GM11168 (cell line): ENCODE measurements at regions not wholly inside any gene's neighbourhood (a gene's known extent, or its start where the extent isn't known, plus 50 kb on each side); places are given as distances from the start of the nearest gene placed in this dataset.
"Not testable (repeated sequence)": the region's sequence is repeated elsewhere in the genome, so short reads cannot be mapped to it uniquely, and the experiment has no call there.

Experiments
- in situ Hi-C: fragments of 300-500 bp; cut with MboI; formaldehyde crosslinking; loops from one replicate; pipeline ENCODE4 v1.12.0; 2022; ENCODE audit warnings: low sequenced_read_pairs; ENCODE audit not compliant: unreplicated experiment

DNA sequence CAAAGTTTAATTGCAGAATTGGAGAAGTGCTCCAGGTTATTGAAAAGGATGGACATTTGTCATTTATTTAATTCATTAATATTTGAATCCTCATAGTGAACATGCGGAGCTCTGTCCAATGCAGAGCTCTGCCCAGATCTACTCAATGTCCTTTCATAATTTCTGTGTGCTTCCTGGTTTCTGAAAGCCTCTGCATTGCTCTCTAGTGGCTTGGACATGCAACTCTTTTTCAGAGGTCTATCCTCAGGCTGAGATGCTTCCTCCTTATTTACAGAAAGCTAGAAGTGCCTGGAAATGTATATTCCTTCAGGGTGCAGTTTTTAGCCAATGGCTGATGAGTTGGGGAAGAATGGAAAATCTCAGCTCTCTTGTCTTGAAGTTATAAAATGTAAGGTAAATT, 786.1 kb upstream of the AADAT start:
- in situ Hi-C loops = no loop called here

DNA sequence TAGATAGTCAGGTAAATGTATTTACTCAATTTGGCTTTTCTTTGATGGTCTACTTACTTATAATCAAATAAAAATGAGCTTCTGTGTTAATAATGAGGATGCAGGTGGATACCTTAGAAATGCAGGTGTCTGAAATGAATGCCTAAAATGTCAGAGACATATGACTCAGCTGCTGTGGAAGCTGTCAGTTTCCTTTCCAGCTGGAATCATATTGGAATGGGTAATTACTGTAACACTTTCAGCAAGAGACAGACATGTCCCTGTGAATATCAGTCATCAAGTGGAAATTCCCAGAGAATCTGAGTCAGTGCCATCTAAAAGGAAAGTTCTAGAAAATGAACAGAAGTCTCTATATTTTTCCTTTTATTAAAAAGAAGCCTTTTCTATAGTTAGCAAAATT, 783.0 kb upstream of the AADAT start:
- in situ Hi-C loops = loop anchor here (25.0 kb wide), 1 partner anchor 160 kb away; no protein-coding TSS in a partner anchor

DNA sequence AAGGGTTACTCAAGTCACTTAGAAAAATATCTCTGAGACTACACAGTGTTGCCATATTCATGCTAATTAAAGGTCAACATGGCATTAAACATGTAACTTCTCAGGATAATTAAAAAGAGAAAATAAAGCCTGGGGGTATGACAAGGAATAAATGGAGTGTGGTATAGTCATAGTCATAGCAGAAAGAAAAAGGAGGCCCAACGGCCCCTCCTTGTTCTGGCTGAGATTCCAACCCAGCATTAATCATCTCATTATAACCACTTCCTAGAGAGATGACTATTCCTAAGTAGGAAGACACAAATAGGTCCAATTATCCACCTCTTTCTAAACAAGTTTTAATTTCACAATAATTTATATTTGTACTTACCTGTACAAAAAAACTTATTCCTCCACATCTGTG, 778.4 kb upstream of the AADAT start:
- in situ Hi-C loops = loop anchor here (25.0 kb wide), 1 partner anchor 156 kb away; no protein-coding TSS in a partner anchor

DNA sequence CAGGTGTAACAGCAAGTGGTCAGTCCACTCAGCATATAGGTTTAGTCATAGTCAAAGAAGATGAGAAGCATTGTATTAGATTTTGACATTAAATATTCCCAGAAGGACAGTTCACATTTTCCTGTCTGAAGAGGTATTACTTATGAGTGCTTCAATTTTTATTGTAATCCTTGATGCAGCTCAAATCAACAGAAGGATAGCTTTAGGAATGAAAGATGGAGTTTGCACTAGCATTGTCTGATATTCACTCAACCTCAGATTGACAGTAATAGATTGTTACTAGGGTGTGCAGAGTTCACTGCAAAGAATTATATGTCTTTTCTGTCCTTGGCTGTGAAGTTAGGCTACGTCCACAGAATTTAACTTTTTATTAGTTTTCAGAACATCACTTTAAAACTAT, 764.3 kb upstream of the AADAT start:
- in situ Hi-C loops = loop anchor here (5.0 to 25.0 kb wide), 2 partner anchors 142 to 272 kb away; no protein-coding TSS in a partner anchor

DNA sequence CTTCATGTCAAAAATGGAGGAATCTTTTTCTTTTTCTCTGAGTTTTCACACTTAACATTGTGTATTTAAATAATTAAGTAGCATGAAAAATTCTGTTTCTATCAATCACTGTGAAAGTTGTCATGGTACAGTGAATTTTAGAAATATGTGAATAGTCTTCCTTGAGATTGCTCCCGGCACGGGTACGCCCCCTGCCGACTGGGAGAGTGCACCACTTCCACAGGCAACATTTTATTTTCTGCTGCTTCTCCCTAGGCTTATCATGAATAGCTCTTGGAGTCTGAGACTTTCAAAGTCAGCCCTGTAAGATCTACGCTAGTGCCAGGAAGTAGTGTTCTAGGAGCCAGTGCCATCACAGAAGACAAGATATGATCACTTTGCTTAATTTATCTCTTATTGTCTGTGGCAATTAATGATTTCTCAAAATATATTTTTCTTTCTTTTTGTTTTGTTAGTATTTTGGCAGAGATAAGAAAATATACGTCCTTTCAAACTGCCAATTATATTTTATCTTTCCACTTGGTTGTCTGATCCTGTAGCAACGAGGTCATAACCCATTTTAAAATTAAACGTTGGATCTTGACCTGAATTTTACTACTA, 763.8 kb upstream of the AADAT start:
- in situ Hi-C loops = loop anchor here (5.0 to 25.0 kb wide), 2 partner anchors 141 to 271 kb away; no protein-coding TSS in a partner anchor

DNA sequence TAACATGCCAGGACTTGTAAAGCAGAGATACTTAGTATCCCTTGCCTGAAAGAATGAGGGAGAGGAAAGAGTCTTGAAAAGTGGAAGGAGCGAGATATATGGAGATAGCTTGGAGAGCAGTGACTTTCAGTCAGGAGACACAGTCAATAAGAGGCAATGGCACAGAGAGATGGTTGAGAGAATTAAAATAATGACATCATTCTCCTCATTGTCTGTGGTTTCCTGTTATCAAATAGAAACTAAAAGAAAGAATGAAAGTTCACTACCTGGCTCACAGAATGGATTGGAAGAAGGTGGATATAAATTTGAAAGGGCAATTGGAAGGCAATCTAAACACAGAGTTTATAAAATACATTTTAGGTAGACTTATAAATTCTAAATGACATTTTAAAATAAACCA, 760.2 kb upstream of the AADAT start:
- in situ Hi-C loops = loop anchor here (5.0 to 25.0 kb wide), 2 partner anchors 138 to 268 kb away; no protein-coding TSS in a partner anchor

DNA sequence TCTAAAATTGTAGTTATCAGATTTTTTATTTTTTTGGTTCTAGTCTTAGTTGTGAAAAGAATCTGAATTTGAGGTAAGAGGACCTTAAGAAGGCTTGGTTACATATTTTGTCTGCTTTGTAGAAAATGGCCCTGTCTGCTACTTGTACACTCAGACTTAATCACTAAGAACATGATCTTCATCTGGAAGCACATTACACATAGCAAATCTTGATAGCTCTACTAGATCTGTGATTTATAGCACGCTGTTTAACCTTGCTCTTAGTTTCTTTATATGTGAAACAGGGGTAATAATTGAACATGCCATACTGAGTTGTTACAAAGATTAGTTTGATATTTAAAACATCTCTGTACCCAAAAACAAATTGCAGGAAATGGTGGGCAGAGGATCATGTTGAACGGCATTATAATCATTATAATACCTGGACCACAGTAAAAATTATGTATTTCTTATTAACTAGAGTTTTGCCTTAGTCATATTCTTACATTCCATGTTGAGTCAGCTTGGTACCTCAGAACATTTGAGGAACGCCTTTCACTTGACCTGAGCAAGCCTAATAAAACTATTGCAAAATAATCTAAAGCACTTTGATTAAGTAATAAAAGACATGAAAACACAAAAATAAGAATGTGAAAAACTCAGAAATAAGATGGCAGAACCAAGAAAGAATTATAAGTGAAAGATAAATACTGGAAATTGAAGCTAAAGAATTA, 738.0 kb upstream of the AADAT start:
- in situ Hi-C loops = no loop called here

DNA sequence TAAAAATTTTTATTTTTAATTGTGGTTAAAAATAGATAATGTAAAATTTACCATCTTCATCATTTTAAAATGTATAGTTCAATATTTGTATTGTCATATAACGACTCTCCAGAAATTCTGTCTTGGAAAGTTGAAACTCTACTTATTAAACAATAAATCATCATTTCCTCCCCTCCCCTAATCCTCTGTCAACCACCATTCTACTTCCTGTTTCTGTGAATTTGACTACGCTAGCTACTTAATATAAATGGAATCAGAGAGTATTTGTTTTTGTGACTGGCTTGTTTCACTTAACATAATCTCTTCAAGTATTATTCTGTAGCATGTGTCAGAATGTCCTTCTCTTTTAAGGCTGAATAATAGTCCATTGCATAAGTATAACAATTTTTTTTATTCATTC, 729.0 kb upstream of the AADAT start:
- in situ Hi-C loops = no loop called here

DNA sequence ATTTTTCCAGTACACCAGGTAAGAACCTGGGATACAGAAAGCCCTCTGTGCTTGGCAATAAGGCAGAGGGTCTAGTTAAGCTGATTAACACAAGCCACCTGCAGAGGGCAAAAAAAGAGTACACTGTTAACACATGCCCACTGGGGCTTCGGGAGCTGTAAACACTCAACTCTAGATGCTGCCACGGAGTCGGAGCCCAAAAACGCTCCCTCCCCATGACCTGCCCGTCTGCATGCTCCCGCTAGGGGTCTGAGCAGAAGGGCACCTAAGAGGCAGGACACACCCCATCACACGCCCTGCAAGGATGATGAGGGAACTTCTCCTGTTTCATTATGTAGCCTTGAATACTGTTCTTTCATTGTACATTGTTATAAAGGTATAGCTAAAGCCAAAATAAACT, 715.6 kb upstream of the AADAT start:
- in situ Hi-C loops = no loop called here

DNA sequence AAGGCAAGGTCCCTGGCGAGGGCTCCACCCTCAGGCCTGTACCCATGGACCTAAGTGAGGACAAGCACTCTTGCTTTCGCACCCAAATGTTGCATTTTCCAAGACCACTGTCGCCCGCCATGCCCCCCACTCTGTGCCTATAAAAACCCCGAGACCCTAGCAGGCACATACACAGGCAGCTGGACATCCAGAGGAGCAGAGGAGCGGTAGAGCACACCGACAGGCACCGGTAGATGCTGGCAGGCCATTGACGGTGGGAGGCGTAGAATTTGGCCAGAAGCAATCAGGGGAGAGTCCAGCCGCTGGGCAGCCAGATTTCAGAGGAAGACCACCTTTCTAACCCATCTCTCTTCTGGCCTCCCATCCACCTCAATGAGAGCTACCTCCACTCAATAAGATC, 715.2 kb upstream of the AADAT start:
- in situ Hi-C loops = no loop called here

DNA sequence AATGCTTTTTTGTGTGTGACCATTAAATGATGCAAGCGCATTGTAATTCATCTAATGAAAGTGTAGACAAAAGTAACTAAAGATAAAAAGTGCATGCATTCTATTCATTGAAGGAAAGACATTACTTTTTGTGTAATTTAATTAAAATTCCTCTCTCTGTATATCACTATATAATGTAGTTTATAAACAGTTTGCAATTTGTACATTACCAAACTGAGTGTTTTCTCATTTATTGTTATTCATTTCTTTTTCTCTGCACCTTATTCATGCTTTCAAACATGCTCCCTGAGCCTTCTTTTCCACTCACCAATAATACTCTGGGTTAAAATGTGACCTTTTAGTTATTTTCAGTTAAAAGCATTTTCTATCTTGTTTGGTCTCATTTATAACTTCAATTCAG, 713.7 kb upstream of the AADAT start:
- in situ Hi-C loops = no loop called here

DNA sequence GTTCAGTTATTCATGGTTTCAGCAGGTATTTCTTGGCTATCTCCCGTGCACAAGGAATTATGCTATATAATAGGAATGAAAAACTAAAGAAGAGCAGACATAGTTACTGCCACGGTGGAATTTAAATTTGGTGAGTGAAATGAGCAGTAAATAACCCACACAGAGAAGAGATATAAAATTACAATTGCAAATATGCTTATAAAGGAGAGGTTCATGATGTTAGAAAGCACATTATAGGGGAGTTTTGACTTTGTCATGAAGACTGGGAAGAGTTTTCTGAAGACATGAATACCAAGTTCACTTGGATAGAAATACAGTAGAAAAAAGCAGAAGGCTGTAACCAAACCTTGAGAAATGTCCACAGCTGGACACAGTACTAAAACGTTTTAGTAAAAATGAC, 712.0 kb upstream of the AADAT start:
- in situ Hi-C loops = no loop called here

DNA sequence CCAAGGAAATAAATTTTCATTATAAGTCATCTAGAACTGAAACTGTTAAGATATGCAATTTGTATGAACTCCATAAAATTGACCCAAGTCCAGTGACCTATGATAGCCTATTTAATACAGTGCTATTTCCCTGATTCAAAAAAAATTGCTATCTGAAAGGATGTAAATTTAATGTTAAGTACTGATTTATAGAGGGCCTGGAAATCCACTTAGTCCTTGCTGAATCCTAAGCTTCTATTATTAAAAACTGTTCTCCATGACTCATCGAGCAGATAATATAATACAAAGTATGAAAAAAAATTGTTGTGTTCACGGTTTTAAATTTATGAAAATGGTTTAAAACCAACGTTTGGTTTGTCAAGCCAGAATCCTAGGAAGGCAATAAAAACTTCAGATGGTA, 704.8 kb upstream of the AADAT start:
- in situ Hi-C loops = no loop called here

DNA sequence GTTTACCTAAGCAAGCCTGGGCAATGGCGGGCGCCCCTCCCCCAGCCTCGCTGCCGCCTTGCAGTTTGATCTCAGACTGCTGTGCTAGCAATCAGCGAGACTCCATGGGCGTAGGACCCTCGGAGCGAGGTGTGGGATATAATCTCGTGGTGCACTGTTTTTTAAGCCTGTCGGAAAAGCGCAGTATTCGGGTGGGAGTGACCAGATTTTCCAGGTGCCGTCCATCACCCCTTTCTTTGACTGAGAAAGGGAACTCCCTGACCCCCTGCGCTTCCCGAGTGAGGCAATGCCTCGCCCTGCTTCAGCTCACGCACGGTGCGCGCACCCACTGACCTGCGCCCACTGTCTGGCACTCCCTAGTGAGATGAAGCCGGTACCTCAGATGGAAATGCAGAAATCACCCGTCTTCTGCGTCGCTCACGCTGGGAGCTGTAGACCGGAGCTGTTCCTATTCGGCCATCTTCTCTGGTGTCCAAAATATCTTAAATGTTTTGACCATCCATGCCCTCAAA, 698.8 kb upstream of the AADAT start:
- in situ Hi-C loops = not testable (repeated sequence)

DNA sequence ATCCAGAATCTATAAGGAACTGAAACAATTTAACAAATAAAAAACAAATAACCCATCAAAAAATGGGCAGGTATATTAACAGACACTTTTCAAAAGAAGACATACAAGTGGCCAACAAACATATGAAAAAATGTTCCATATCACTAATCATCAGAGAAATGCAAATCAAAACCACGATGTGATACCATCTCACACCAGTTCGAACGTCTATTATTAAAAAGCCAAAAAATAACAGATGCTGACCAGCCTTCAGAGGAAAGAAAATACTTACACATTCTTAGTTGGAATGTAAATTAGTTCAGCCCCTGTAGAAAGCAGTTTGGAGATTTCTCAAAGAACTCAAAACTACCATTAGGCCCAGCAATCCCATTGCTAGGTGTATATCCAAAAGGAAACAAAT, 687.9 kb upstream of the AADAT start:
- in situ Hi-C loops = no loop called here

DNA sequence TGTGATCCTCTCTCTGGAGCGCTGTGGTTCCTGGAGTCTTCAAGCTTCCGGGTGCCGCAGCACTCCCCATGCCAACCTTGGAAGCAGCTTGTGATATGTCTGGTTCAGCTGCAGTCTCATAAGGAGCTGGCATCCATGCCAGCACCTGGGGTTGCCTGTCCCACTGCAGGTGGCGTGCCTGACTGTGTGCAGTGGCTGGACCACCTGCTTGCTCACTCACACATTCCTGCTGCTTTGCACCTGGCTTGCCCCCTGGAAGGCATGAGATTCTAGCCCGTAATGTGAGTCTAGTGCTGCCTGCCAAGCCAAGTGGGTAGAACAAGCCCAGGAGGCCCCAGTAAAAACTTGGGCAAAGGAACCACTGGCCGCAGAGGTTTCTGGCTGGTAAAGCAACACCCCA, 687.2 kb upstream of the AADAT start:
- in situ Hi-C loops = no loop called here

DNA sequence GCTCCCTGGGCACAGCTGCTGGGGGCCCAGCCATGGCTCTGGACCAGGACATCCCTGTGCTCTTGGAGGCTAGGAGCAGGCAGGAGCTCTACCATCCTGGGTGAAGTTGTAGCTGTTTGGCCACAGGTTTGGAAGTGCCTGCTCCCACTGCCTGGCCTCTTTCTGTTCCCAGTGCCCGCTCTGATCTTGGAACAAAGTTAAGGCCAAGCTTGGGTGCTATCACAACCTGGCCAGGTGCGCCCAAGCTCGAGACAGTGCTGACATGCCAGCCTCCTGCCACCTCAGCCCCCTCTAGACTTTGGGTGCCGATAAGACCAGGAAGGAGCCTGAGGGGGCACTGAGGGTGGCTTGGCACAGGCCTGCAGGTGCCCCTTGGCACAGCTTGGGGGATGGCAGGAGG, 686.1 kb upstream of the AADAT start:
- in situ Hi-C loops = no loop called here

DNA sequence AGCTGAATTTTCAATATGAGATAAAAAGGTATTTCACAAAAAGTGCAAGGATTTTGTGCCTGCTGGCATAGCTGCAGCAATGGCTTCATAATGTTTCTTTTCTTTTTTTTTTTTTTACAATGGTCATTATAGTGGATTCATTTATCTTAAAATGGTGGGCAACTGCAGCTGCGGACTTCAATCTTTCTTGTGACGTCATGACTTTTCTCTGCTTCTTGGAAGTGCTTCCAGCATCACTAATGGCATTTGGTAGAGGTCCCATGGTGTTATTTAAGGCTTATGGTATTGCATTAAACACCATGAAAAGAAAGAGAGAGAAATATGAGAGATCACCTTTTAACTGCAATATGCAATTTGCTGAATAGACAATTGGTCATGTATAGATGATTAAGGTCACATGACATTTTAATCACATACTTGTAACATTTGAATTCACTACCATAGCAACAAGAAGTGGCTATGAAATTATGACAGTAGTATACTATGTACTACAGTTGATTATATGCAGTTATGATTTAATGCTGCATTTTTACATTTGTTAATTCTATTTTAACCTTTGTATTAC, 684.0 kb upstream of the AADAT start:
- in situ Hi-C loops = no loop called here

DNA sequence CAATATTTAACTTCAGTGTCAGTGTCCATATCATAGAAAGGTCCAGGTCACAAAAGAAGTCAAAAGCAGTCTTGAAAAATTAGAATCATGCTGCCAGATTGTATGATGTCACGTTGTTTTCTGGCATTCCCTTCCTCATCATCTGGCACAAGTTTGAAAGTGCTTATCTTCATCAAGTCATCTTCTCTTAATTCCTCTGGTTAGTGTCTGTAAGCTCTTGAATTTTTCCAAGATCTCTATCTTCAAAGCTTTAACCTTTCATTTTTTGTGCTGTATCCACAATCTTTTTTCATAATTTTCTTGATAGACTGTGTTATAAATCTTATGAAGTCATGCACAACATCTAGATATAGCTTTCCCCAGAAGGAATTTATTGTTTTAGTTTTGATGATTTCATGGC, 682.7 kb upstream of the AADAT start:
- in situ Hi-C loops = no loop called here

DNA sequence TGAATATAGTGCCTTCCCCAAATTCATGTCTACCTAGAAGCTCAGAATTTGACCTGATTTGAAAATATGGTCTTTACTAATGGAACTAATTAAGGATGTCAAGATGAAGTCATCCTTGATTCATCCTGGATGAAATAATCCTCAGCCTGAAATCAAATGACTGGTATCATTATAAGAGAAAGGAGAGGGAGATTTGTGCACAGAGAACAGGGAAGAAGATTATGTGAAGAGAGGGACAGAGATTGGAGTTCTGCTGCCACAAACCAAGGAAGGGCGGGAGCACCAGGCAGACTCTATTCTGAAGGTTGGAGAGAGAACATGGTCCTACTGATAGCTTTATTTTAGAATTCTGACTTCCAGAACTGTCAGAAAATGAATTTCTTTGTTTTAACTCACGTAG, 680.9 kb upstream of the AADAT start:
- in situ Hi-C loops = no loop called here

DNA sequence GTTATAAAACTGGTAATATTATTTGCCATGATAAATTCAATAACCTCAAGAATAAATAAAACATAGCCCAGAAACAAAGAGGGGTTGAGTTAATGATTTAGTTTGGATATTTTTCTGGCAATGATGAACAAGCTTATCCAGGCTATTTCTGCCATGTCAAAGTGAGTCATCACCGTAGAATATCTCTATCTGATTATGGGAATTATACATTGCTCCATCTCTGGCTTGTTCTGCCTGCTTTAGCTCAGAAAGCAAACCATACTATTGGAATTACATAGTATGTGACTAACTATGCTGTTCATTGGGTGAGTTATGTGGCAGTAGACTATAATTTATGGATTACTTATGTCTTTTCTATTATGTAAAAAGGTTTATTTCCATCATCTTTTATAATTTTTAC, 680.1 kb upstream of the AADAT start:
- in situ Hi-C loops = no loop called here
